ENCODE measurements at regions not wholly inside any gene's neighbourhood (a gene's known extent, or its start where the extent isn't known, plus 50 kb on each side); places are given as distances from the start of the nearest gene placed in this dataset.

GRCh38 chr22:48061726-48062125, 1299.3 kb downstream of the TBC1D22A start:
- no peak for TF ChIP-seq ZFP37 (tag by site-specific recombination; IDR thresholded peaks at IDR 0.05)
- no peak for TF ChIP-seq SP7 (tag by site-specific recombination; IDR thresholded peaks at IDR 0.05)
- TF ChIP-seq, protein P1, sequence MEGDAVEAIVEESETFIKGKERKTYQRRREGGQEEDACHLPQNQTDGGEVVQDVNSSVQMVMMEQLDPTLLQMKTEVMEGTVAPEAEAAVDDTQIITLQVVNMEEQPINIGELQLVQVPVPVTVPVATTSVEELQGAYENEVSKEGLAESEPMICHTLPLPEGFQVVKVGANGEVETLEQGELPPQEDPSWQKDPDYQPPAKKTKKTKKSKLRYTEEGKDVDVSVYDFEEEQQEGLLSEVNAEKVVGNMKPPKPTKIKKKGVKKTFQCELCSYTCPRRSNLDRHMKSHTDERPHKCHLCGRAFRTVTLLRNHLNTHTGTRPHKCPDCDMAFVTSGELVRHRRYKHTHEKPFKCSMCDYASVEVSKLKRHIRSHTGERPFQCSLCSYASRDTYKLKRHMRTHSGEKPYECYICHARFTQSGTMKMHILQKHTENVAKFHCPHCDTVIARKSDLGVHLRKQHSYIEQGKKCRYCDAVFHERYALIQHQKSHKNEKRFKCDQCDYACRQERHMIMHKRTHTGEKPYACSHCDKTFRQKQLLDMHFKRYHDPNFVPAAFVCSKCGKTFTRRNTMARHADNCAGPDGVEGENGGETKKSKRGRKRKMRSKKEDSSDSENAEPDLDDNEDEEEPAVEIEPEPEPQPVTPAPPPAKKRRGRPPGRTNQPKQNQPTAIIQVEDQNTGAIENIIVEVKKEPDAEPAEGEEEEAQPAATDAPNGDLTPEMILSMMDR (tag by site-specific recombination; IDR thresholded peaks at IDR 0.05): no peak
- no peak for TF ChIP-seq ZNF777 (tag by site-specific recombination; IDR thresholded peaks at IDR 0.05; ENCODE audit: borderline replicate concordance)
- no peak for TF ChIP-seq ZNF24 (tag by site-specific recombination; IDR thresholded peaks at IDR 0.05)
- TF ChIP-seq, protein P2, sequence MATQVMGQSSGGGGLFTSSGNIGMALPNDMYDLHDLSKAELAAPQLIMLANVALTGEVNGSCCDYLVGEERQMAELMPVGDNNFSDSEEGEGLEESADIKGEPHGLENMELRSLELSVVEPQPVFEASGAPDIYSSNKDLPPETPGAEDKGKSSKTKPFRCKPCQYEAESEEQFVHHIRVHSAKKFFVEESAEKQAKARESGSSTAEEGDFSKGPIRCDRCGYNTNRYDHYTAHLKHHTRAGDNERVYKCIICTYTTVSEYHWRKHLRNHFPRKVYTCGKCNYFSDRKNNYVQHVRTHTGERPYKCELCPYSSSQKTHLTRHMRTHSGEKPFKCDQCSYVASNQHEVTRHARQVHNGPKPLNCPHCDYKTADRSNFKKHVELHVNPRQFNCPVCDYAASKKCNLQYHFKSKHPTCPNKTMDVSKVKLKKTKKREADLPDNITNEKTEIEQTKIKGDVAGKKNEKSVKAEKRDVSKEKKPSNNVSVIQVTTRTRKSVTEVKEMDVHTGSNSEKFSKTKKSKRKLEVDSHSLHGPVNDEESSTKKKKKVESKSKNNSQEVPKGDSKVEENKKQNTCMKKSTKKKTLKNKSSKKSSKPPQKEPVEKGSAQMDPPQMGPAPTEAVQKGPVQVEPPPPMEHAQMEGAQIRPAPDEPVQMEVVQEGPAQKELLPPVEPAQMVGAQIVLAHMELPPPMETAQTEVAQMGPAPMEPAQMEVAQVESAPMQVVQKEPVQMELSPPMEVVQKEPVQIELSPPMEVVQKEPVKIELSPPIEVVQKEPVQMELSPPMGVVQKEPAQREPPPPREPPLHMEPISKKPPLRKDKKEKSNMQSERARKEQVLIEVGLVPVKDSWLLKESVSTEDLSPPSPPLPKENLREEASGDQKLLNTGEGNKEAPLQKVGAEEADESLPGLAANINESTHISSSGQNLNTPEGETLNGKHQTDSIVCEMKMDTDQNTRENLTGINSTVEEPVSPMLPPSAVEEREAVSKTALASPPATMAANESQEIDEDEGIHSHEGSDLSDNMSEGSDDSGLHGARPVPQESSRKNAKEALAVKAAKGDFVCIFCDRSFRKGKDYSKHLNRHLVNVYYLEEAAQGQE (tag by site-specific recombination; IDR thresholded peaks at IDR 0.05): no peak
- TF ChIP-seq ZSCAN18 (tag by site-specific recombination; IDR thresholded peaks at IDR 0.05): no peak
- no peak for TF ChIP-seq ZIC2 (tag by site-specific recombination; IDR thresholded peaks at IDR 0.05)
- no peak for TF ChIP-seq ZFP3 (tag by site-specific recombination; IDR thresholded peaks at IDR 0.05; ENCODE audit: low read depth)
- no peak for TF ChIP-seq SETDB1 (IDR thresholded peaks at IDR 0.05; ENCODE audit: insufficient read length, low read length)
- TF ChIP-seq ZNF114 (tag by site-specific recombination; IDR thresholded peaks at IDR 0.05): no peak
